Muscle layer of duodenum (tissue), 2 donors: ENCODE measurements at regions not wholly inside any gene's neighbourhood (a gene's known extent, or its start where the extent isn't known, plus 50 kb on each side); places are given as distances from the start of the nearest gene placed in this dataset.

Source experiments
- H3K27ac ChIP-seq: one replicate; pipeline ENCODE4 v1.7.0; 2013; ENCODE audit warnings: mild to moderate bottlenecking, low read length
- H3K27me3 ChIP-seq: one replicate; pipeline ENCODE4 v1.7.0; 2013; ENCODE audit warnings: low read depth, mild to moderate bottlenecking, control low read depth, low read length
- H3K36me3 ChIP-seq, 2 donors: one replicate each; pipeline ENCODE4 v1.7.0; 2013; ENCODE audit warnings: low read length in 2 of 2, control low read depth in 1 of 2, mild to moderate bottlenecking in 1 of 2; ENCODE audit not compliant: insufficient read depth in 2 of 2, control insufficient read depth in 1 of 2
- H3K4me1 ChIP-seq, 2 donors: one replicate each; pipeline ENCODE4 v1.7.0; 2013; ENCODE audit warnings: low read length in 2 of 2, mild to moderate bottlenecking in 2 of 2, control low read depth in 1 of 2, moderate library complexity in 1 of 2; ENCODE audit not compliant: insufficient read depth in 2 of 2, control insufficient read depth in 1 of 2
- H3K4me3 ChIP-seq, 2 donors: one replicate each; pipeline ENCODE4 v1.7.0; 2013; ENCODE audit warnings: low read length in 2 of 2, low read depth in 1 of 2, mild to moderate bottlenecking in 1 of 2
- H3K9me3 ChIP-seq, 2 donors: one replicate each; pipeline ENCODE4 v1.7.0; 2013; ENCODE audit warnings: low read length in 2 of 2, control low read depth in 1 of 2, mild to moderate bottlenecking in 1 of 2; ENCODE audit not compliant: control insufficient read depth in 1 of 2
- donor health status: healthy.

GRCh38 chr18:45290364-45290763 lies 324.9 kb upstream of the SLC14A2 start:
- Histone ChIP-seq H3K27me3 (no peaks in the 10 kb centered on the region), H3K9me3 (no peaks in the 10 kb centered on the region)

GRCh38 chr18:45291621-45292615 lies 323.4 kb upstream of the SLC14A2 start:
- H3K36me3 ChIP-seq = no peaks in the 10 kb centered on the region
- no peak overlapping the region for H3K4me3 ChIP-seq
- no peak overlapping the region for H3K27ac ChIP-seq
- no peaks in the 10 kb centered on the region for H3K9me3 ChIP-seq
- H3K4me1 ChIP-seq = no peaks in the 10 kb centered on the region
- no peaks in the 10 kb centered on the region for H3K27me3 ChIP-seq

More at GRCh38 chr18:45290364-45290763, 324.9 kb upstream of the SLC14A2 start:
- H3K36me3 ChIP-seq = no peaks in the 10 kb centered on the region
- no peaks in the 10 kb centered on the region for H3K4me1 ChIP-seq
- no peak overlapping the region for H3K4me3 ChIP-seq
- no peak overlapping the region for H3K27ac ChIP-seq

DNA sequence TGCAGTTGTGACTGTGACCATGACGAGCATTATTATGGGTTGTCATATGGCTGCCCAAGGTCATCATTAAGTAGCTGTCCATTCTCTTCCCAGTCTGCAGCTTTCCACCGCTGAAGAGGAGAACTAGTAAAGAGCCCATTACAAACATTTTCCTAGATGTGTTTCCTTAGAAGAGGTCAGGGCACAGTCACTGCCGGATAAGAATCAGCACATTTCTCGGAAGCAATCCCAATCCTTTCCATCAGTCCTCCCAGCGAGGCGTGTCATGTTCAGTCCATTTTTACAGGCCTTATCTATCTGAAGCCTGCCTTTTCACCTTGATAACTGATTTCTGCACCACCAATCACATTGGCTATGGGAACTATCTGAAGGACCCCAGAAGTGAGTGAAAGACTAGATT lies 319.9 kb upstream of the SLC14A2 start:
- Histone ChIP-seq H3K4me3 (no peak overlapping the region), H3K9me3 (no peaks in the 10 kb centered on the region), H3K4me1 (no peaks in the 10 kb centered on the region), H3K27ac (no peak overlapping the region), H3K27me3 (no peaks in the 10 kb centered on the region), H3K36me3 (no peaks in the 10 kb centered on the region)

GRCh38 chr18:45298986-45299385 lies 316.3 kb upstream of the SLC14A2 start:
- H3K4me1 ChIP-seq = no peaks in the 10 kb centered on the region
- H3K27me3 ChIP-seq = no peaks in the 10 kb centered on the region
- H3K4me3 ChIP-seq = no peak overlapping the region
- no peaks in the 10 kb centered on the region for H3K36me3 ChIP-seq
- H3K9me3 ChIP-seq = no peaks in the 10 kb centered on the region
- no peak overlapping the region for H3K27ac ChIP-seq

DNA sequence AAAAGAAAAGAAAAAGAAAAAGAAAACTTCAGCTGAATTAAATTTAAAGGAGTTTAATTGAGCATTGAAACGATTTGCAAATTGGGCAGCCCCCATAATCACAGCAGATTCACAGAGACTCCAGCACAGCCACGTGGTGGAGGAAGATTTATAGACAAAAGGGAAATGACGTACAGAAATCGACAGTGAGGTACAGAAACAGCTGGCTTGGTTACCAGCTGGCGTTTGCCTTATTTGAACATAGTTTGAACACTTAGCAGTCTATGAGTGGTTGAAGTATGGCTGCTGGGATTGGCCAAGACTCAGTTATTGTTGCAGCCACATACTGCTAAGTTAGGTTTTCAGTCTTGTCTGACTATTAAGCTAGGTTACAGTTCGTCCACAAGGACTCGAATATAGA lies 312.2 kb upstream of the SLC14A2 start:
- H3K36me3 ChIP-seq = no peaks in the 10 kb centered on the region
- no peak overlapping the region for H3K27ac ChIP-seq
- no peaks in the 10 kb centered on the region for H3K27me3 ChIP-seq
- H3K4me1 ChIP-seq = no peaks in the 10 kb centered on the region
- no peaks in the 10 kb centered on the region for H3K9me3 ChIP-seq
- no peak overlapping the region for H3K4me3 ChIP-seq

GRCh38 chr18:45304558-45304957 lies 310.7 kb upstream of the SLC14A2 start:
- no peak overlapping the region for H3K4me3 ChIP-seq
- no peaks in the 10 kb centered on the region for H3K36me3 ChIP-seq
- H3K4me1 ChIP-seq = no peaks in the 10 kb centered on the region
- no peaks in the 10 kb centered on the region for H3K27me3 ChIP-seq
- no peak overlapping the region for H3K27ac ChIP-seq
- no peaks in the 10 kb centered on the region for H3K9me3 ChIP-seq

DNA sequence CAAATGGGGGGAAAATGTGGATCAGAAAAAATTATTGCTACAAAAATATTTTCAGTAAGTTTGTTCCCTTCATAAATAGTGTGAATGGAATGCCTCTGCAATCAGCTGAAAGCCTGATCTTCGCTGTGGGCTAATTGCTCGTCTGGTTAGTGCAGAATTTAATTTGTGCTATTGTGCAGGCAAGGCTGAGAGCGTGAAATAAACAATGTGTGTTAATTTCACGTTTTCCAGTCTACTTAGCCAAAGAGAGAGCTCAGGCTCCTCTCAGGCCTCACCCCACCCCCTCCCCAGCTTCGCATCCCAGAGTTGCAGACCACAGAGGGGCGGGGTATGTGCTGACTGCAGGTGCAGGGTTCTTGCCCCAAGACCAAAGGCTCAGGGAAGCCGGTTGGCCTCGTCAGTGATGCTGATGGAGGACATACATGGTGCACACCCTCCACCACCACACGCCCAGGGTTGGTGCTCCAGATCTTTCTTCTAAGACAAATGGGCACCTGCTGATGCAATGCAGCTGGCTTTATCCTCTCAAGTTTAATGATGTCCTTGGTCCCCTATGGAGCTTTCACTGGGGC lies 302.6 kb upstream of the SLC14A2 start:
- Histone ChIP-seq H3K9me3 (no peaks in the 10 kb centered on the region), H3K36me3 (no peaks in the 10 kb centered on the region), H3K27me3 (no peaks in the 10 kb centered on the region), H3K4me3 (no peak overlapping the region), H3K27ac (no peak overlapping the region), H3K4me1 (no peaks in the 10 kb centered on the region)

DNA sequence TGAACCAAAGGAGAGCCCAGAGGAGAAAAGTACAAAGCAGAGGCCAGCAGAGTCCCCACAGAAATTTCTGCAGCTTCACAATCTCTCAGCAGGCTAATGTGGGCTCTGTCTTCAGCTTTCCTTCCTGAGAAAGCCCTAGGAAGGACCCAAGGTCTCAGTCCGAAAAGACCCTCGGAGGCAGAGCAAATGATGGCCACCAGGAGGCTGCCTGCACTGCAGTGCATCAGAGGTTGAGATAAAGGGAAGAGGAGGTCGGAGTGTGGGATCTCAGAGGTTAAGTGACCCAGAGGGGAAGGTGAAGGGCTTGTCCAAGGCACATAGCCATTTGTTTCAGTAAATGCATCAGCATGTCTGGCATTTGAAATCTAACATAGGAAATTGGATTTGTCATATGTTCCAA lies 299.1 kb upstream of the SLC14A2 start:
- H3K27ac ChIP-seq = no peak overlapping the region
- no peak overlapping the region for H3K4me3 ChIP-seq
- H3K9me3 ChIP-seq = no peaks in the 10 kb centered on the region
- no peaks in the 10 kb centered on the region for H3K4me1 ChIP-seq
- no peaks in the 10 kb centered on the region for H3K36me3 ChIP-seq
- H3K27me3 ChIP-seq = no peaks in the 10 kb centered on the region

DNA sequence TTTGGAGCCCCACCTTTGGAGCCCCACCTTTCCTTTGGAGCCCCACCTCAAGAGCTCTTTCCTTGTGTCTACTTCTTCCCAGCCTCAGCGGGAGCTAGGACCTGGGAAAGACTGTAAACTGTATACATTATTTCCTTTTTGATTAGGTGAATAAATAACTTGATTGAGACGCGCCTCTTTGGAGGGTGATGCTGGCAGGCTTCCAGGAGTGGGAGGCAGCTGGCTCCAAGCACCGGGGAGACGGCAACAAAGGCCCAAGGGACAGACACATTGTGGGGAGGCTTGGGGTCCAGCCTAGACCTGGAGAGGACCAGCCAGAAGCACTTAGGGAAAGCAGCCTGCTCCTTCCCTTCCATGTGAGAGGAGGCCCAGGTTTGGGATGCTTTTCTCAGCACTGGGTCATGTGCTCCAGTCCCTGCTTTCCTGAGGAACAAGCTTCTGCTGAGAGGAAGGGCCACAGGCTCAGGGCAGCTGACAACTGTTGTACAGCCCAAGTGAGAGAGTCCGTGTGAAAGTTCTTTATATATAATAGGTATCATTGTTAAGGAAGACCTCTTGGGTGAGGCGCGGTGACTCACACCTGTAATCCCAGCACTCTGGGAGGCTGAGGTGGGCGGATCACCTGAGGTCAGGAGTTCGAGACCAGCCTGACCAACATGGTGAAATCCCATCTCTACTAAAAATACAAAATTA lies 297.2 kb upstream of the SLC14A2 start:
- H3K4me3 ChIP-seq = no peak overlapping the region
- H3K36me3 ChIP-seq = no peaks in the 10 kb centered on the region
- H3K4me1 ChIP-seq = no peaks in the 10 kb centered on the region
- H3K27me3 ChIP-seq = no peaks in the 10 kb centered on the region
- H3K9me3 ChIP-seq = no peaks in the 10 kb centered on the region
- H3K27ac ChIP-seq = no peak overlapping the region

- Histone ChIP-seq H3K36me3 (no peaks in the 10 kb centered on the region), H3K4me1 (no peaks in the 10 kb centered on the region), H3K9me3 (no peaks in the 10 kb centered on the region), H3K27ac (no peak overlapping the region), H3K27me3 (no peaks in the 10 kb centered on the region), H3K4me3 (no peak overlapping the region)
These were observed 294.6 kb upstream of the SLC14A2 start for GRCh38 chr18:45320724-45321123.

DNA sequence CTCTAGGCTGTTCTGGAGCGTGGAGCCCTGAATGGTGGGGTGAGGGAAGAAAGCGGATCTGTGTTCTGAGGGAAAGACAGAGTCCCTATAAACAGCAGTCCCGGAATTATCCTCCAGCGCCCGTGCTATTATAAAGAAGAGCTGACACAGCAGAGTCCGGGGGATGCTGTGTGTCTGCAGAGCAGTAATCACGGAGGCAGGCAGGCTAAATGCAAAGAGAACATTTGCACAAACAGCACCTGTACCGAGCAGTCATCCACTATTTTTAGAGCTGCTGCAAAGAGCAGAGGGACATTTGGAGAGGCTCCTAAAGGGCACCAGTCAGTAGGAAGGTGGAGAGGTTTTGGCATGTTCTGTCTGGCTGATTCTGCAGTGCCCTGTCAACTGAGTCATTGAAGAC lies 293.8 kb upstream of the SLC14A2 start:
- H3K27me3 ChIP-seq = no peaks in the 10 kb centered on the region
- H3K4me3 ChIP-seq = no peak overlapping the region
- H3K36me3 ChIP-seq = no peaks in the 10 kb centered on the region
- no peaks in the 10 kb centered on the region for H3K9me3 ChIP-seq
- H3K27ac ChIP-seq = no peak overlapping the region
- H3K4me1 ChIP-seq = no peaks in the 10 kb centered on the region
